ENCODE measurements at regions not wholly inside any gene's neighbourhood (a gene's known extent, or its start where the extent isn't known, plus 50 kb on each side); places are given as distances from the start of the nearest gene placed in this dataset.

- Mint-ChIP-seq H3K9me3 (peaks cover 0 to 2% (median 0%) of the 10 kb centered on the region in 9 donors), H3K36me3 (no peaks in the 10 kb centered on the region), H3K4me1 (peaks cover 0 to 3% (median 0%) of the 10 kb centered on the region in 4 donors), H3K27me3 (peaks cover 0 to 2% (median 0%) of the 10 kb centered on the region in 5 donors), H3K27ac (no peak overlapping the region), H3K4me3 (no peak overlapping the region)
- POLR2A ChIA-PET: no interaction called here
- ATAC-seq (no peak), DNase-seq (no peak)
Measured at GRCh38 chr9:1960342-1961042, 54.7 kb upstream of the SMARCA2 start.

- POLR2A ChIA-PET: no interaction called here
Measured at GRCh38 chr9:1962122-1962521, 53.0 kb upstream of the SMARCA2 start.

GRCh38 chr9:1962588-1963106 lies 52.5 kb upstream of the SMARCA2 start:
- DNase-seq (no peak), ATAC-seq (no peak)
- POLR2A ChIA-PET: no interaction called here
- Mint-ChIP-seq H3K27ac (no peak overlapping the region), H3K36me3 (no peaks in the 10 kb centered on the region), H3K4me3 (no peak overlapping the region), H3K9me3 (no peaks in the 10 kb centered on the region), H3K4me1 (no peaks in the 10 kb centered on the region), H3K27me3 (peaks cover 0 to 3% (median 1%) of the 10 kb centered on the region in 5 donors)

More at GRCh38 chr9:1962122-1962521, 53.0 kb upstream of the SMARCA2 start:
- ATAC-seq: no peak
- Mint-ChIP-seq H3K36me3 (no peaks in the 10 kb centered on the region), H3K27ac (no peak overlapping the region), H3K27me3 (peaks cover 0 to 3% (median 1%) of the 10 kb centered on the region in 5 donors), H3K4me1 (no peaks in the 10 kb centered on the region), H3K9me3 (no peaks in the 10 kb centered on the region), H3K4me3 (no peak overlapping the region)
- no peak for DNase-seq

GRCh38 chr9:1964093-1964492 lies 51.1 kb upstream of the SMARCA2 start:
- Mint-ChIP-seq H3K4me3 (no peak overlapping the region), H3K36me3 (no peaks in the 10 kb centered on the region), H3K27me3 (peaks cover 0 to 3% (median 1%) of the 10 kb centered on the region in 5 donors), H3K4me1 (no peaks in the 10 kb centered on the region), H3K27ac (peak overlapping the region in 1 of 10 donors; percentile 57), H3K9me3 (no peaks in the 10 kb centered on the region)
- no peak for ATAC-seq
- no peak for DNase-seq
- POLR2A ChIA-PET: no interaction called here

Data from naive thymus-derived CD8-positive, alpha-beta T cell (primary cell).